ENCODE measurements at regions not wholly inside any gene's neighbourhood (a gene's known extent, or its start where the extent isn't known, plus 50 kb on each side); places are given as distances from the start of the nearest gene placed in this dataset.
A peak's percentile ranks its signal among the peaks of the same experiment; 100 is the strongest.

DNA sequence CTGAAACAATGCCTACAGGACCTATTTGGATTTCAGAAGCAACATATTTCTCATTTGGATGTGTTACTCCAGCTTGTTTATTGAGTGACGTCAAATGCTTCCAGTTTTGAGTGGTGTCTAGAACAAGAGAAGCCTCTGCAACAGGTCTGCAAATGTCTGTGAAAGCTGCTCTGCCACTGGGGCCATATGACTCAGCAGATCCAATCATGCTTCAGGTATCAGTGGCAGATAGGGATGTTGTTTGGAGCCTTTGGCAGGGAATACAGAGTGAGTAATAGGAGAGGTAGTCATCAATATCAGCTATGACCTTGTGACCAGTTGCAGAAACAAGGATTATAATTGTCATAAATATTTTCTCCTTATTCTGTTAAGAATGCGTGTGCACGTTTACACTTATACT, 141.1 kb upstream of the ZXDA start:
- Histone ChIP-seq H3K27me3 (ENCODE audit: insufficient read depth, insufficient read length) (no peaks in the 10 kb centered on the region), H3K9ac (ENCODE audit: insufficient read length, low read depth) (no peak overlapping the region), H3K9me3 (ENCODE audit: insufficient read depth, low read length) (no peaks in the 10 kb centered on the region; the same call in 1 of the 2 replicates), H3K4me3 (ENCODE audit: insufficient read length, low read depth) (no peak overlapping the region), H3K36me3 (ENCODE audit: insufficient read depth, insufficient read length, low read length) (no peaks in the 10 kb centered on the region), H3K4me1 (ENCODE audit: insufficient read depth, insufficient read length) (no peaks in the 10 kb centered on the region)
- no peak for DNase-seq (ENCODE audit: low read depth, low spot score)
- TF ChIP-seq YY1 (IDR thresholded peaks at IDR 0.05; ENCODE audit: insufficient read depth, insufficient read length) (no peak), SUZ12 (IDR thresholded peaks at IDR 0.05; ENCODE audit: extremely low read depth, insufficient read depth, insufficient read length) (no peak), ZNF274 (IDR thresholded peaks at IDR 0.05; ENCODE audit: low read depth, low read length) (no peak)

DNA sequence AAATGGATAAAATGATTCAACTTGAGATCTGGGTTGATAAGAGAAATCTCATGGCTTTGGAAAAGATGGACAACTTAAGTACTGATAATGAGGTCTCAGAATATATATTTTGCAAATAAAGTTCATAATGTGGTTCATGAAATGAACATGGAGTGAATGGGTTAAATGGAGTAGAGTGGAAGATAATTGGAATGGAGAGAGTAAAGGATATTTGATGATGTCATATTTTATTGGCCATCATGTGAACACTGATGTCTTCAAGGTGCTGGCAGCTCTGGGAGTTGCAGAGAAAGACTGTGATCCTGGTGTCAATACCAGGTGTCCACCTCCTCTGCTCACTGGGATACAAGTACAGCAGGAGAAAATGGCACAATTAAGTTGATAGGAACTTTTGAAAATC, 133.9 kb upstream of the ZXDA start:
- H3K36me3 ChIP-seq (ENCODE audit: insufficient read depth, insufficient read length, low read length) = no peaks in the 10 kb centered on the region
- H3K9me3 ChIP-seq (ENCODE audit: insufficient read depth, low read length) = no peaks in the 10 kb centered on the region; the same call in 1 of the 2 replicates
- DNase-seq (ENCODE audit: low read depth, low spot score) = no peak
- no peak for TF ChIP-seq YY1 (IDR thresholded peaks at IDR 0.05; ENCODE audit: insufficient read depth, insufficient read length)
- TF ChIP-seq SUZ12 (IDR thresholded peaks at IDR 0.05; ENCODE audit: extremely low read depth, insufficient read depth, insufficient read length) = no peak
- no peak for TF ChIP-seq ZNF274 (IDR thresholded peaks at IDR 0.05; ENCODE audit: low read depth, low read length)
- H3K4me3 ChIP-seq (ENCODE audit: insufficient read length, low read depth) = no peak overlapping the region
- no peaks in the 10 kb centered on the region for H3K4me1 ChIP-seq (ENCODE audit: insufficient read depth, insufficient read length)
- no peak overlapping the region for H3K9ac ChIP-seq (ENCODE audit: insufficient read length, low read depth)
- no peaks in the 10 kb centered on the region for H3K27me3 ChIP-seq (ENCODE audit: insufficient read depth, insufficient read length)

DNA sequence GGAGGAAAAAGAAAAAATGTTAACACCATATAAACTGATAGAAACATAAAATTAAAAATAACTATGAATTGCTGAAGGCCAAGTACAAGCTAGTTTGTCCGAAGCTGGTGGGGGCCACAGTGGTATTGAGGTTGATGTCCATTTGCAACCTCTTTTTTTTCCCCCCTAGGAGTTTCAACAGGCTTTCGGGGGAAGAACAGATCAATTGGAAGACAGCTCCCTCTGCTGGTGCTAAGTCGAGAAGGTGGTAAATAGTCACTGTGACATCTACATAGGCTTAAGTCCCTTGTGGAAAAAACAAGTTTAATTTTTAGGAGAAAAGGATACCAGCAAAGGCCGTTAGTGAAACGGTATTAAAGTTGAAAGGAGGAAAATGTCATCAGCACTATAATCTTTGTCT, 115.7 kb upstream of the ZXDA start:
- Histone ChIP-seq H3K27me3 (ENCODE audit: insufficient read depth, insufficient read length) (no peaks in the 10 kb centered on the region), H3K36me3 (ENCODE audit: insufficient read depth, insufficient read length, low read length) (no peaks in the 10 kb centered on the region), H3K4me3 (ENCODE audit: insufficient read length, low read depth) (no peak overlapping the region), H3K9me3 (ENCODE audit: insufficient read depth, low read length) (no peaks in the 10 kb centered on the region), H3K4me1 (ENCODE audit: insufficient read depth, insufficient read length) (no peaks in the 10 kb centered on the region), H3K9ac (ENCODE audit: insufficient read length, low read depth) (no peak overlapping the region)
- peak; percentile 28 for DNase-seq (ENCODE audit: low read depth, low spot score)
- TF ChIP-seq SUZ12 (IDR thresholded peaks at IDR 0.05; ENCODE audit: extremely low read depth, insufficient read depth, insufficient read length) = no peak
- TF ChIP-seq YY1 (IDR thresholded peaks at IDR 0.05; ENCODE audit: insufficient read depth, insufficient read length) = no peak
- no peak for TF ChIP-seq ZNF274 (IDR thresholded peaks at IDR 0.05; ENCODE audit: low read depth, low read length)

DNA sequence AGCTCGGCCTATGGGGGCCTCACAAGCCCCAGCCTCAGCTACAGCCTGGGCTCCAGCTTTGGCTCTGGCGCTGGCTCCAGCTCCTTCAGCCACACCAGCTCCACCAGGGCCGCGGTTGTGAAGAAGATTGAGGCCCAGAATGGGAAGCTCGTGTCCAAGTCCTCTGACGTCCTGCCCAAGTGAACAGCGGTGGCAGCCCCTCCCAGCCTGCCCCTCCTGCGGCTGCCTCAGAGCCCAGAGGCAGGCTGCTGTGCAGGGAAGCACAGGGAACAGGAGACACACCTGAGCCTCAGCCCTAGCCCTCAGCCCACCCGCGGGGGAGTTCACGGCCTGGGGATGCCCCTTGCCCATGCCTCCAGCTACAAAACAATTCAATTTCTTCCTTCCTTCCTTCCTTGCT, 75.7 kb upstream of the ZXDA start:
- H3K9me3 ChIP-seq (ENCODE audit: insufficient read depth, low read length) = no peaks in the 10 kb centered on the region; the same call in 1 of the 2 replicates
- no peak for TF ChIP-seq YY1 (IDR thresholded peaks at IDR 0.05; ENCODE audit: insufficient read depth, insufficient read length)
- no peak for TF ChIP-seq SUZ12 (IDR thresholded peaks at IDR 0.05; ENCODE audit: extremely low read depth, insufficient read depth, insufficient read length)
- no peak for TF ChIP-seq ZNF274 (IDR thresholded peaks at IDR 0.05; ENCODE audit: low read depth, low read length)

DNA sequence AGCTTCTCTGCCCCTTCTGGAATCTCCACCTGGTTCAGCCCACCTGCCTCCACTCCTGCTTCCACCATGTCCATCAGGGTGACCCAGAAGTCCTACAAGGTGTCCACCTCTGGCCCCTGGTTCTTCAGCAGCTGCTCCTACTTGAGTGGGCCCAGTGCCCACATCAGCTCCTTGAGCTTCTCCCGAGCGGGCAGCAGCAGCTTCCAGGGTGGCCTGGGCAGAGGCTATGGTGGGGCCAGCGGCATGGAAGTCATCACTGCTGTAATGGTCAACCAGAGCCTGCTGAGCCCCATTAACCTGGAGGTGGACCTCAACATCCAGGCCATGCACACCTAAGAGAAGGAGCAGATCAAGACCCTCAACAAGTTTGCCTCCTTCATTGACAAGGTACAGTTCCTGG, 74.4 kb upstream of the ZXDA start:
- H3K9me3 ChIP-seq (ENCODE audit: insufficient read depth, low read length) = no peaks in the 10 kb centered on the region; the same call in 1 of the 2 replicates
- H3K4me3 ChIP-seq (ENCODE audit: insufficient read length, low read depth) = no peak overlapping the region
- DNase-seq (ENCODE audit: low read depth, low spot score) = no peak
- no peaks in the 10 kb centered on the region for H3K36me3 ChIP-seq (ENCODE audit: insufficient read depth, insufficient read length, low read length)
- TF ChIP-seq SUZ12 (IDR thresholded peaks at IDR 0.05; ENCODE audit: extremely low read depth, insufficient read depth, insufficient read length) (no peak), ZNF274 (IDR thresholded peaks at IDR 0.05; ENCODE audit: low read depth, low read length) (no peak), YY1 (IDR thresholded peaks at IDR 0.05; ENCODE audit: insufficient read depth, insufficient read length) (no peak)
- H3K9ac ChIP-seq (ENCODE audit: insufficient read length, low read depth) = no peak overlapping the region
- H3K27me3 ChIP-seq (ENCODE audit: insufficient read depth, insufficient read length) = no peaks in the 10 kb centered on the region
- no peaks in the 10 kb centered on the region for H3K4me1 ChIP-seq (ENCODE audit: insufficient read depth, insufficient read length)

More for the DNA sequence above, 75.7 kb upstream of the ZXDA start:
- no peaks in the 10 kb centered on the region for H3K36me3 ChIP-seq (ENCODE audit: insufficient read depth, insufficient read length, low read length)
- no peak for DNase-seq (ENCODE audit: low read depth, low spot score)
- no peaks in the 10 kb centered on the region for H3K27me3 ChIP-seq (ENCODE audit: insufficient read depth, insufficient read length)
- H3K4me3 ChIP-seq (ENCODE audit: insufficient read length, low read depth) = no peak overlapping the region
- H3K4me1 ChIP-seq (ENCODE audit: insufficient read depth, insufficient read length) = no peaks in the 10 kb centered on the region
- no peak overlapping the region for H3K9ac ChIP-seq (ENCODE audit: insufficient read length, low read depth)

DNA sequence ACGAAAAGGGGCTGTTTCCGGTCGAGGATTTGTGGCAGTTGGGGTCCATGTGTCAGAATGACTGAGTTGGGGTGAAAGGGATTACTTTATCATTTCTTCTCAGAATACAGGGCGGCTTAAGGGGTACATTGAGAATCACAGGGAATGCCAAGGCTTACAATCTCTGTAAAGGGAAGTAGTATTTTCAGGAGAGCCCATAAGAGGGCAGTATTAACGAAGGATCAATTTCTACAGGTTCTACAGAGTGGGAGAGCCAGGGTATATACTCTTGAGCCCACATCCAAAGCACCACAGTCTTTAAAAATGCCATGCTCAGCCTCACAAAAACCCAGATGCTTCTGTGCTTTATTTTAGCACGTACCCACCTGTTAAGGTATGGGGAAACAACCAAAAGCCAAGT, 67.7 kb upstream of the ZXDA start:
- Histone ChIP-seq H3K4me3 (ENCODE audit: insufficient read length, low read depth) (no peak overlapping the region), H3K27me3 (ENCODE audit: insufficient read depth, insufficient read length) (no peaks in the 10 kb centered on the region), H3K36me3 (ENCODE audit: insufficient read depth, insufficient read length, low read length) (no peaks in the 10 kb centered on the region), H3K9me3 (ENCODE audit: insufficient read depth, low read length) (no peaks in the 10 kb centered on the region), H3K4me1 (ENCODE audit: insufficient read depth, insufficient read length) (no peaks in the 10 kb centered on the region), H3K9ac (ENCODE audit: insufficient read length, low read depth) (no peak overlapping the region)
- TF ChIP-seq SUZ12 (IDR thresholded peaks at IDR 0.05; ENCODE audit: extremely low read depth, insufficient read depth, insufficient read length) (no peak), YY1 (IDR thresholded peaks at IDR 0.05; ENCODE audit: insufficient read depth, insufficient read length) (no peak), ZNF274 (IDR thresholded peaks at IDR 0.05; ENCODE audit: low read depth, low read length) (no peak)
- no peak for DNase-seq (ENCODE audit: low read depth, low spot score)

DNA sequence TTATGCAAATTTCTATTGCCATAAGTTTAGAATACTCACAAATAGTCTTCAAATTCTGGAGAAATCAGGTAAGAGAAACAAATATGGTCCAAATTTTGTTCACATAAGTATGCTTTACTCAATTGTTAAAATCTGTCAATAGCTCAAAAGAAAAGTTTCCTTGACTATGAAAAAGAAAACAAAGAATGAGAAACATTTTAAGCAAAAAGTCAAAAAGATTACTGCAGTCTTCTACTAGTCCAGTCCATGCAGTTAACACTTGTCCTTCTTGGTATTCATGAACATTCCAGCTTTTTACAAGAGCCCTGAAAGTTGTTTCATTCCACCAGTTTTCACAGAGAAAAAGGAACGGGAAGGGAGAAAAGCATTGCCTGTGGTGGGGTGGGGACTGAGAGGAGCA, 54.7 kb upstream of the ZXDA start:
- Histone ChIP-seq H3K4me3 (ENCODE audit: insufficient read length, low read depth) (no peak overlapping the region), H3K4me1 (ENCODE audit: insufficient read depth, insufficient read length) (no peaks in the 10 kb centered on the region), H3K9ac (ENCODE audit: insufficient read length, low read depth) (no peak overlapping the region), H3K27me3 (ENCODE audit: insufficient read depth, insufficient read length) (no peaks in the 10 kb centered on the region), H3K9me3 (ENCODE audit: insufficient read depth, low read length) (peaks cover 24% of the 10 kb centered on the region; the same call in 1 of the 2 replicates), H3K36me3 (ENCODE audit: insufficient read depth, insufficient read length, low read length) (no peaks in the 10 kb centered on the region)
- DNase-seq (ENCODE audit: low read depth, low spot score) = no peak
- TF ChIP-seq ZNF274 (IDR thresholded peaks at IDR 0.05; ENCODE audit: low read depth, low read length) = no peak
- no peak for TF ChIP-seq SUZ12 (IDR thresholded peaks at IDR 0.05; ENCODE audit: extremely low read depth, insufficient read depth, insufficient read length)
- TF ChIP-seq YY1 (IDR thresholded peaks at IDR 0.05; ENCODE audit: insufficient read depth, insufficient read length) = no peak

Data from NT2/D1 (cell line).